ENCODE measurements at regions not wholly inside any gene's neighbourhood (a gene's known extent, or its start where the extent isn't known, plus 50 kb on each side); places are given as distances from the start of the nearest gene placed in this dataset.

DNA sequence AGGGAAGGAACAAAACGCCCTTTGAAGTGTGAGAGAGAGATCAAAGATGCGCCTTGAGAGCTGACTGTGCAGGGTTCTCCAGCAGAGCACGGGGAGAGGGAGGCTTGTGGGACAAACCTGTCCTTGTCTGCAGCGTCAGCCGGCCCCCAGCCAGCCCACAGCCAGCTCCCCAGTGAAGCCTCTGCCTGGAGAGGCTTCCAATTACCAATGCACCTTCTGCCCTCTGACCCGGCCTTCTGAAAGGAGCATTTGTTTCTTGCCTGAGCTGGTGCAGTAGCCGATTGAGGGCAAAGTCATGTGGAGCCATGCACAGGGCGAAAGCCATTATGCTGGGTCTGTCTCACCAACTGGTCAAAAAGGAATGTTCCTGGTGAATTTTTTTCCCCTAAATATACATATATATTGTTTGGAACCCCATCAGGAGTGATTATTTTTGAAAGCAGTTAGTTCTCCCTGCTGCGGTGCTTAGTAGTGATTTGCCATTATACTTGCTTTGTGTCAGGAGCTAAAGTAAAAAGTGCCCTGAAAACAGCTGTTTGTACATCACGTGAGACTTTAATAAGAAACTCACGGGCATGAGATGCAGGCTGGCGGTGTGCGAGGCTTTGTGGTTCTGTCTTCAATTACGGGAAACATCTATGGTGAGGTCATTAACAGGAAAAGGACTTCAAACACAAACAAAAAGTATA, 268.6 kb downstream of the KLF6 start:
- Histone ChIP-seq H3K4me3 (no peak overlapping the region), H3K36me3 (no peaks in the 10 kb centered on the region), H3K27ac (peak overlapping the region in 1 of 12 donors; percentile 20), H3K27me3 (no peaks in the 10 kb centered on the region), H3K4me1 (peaks cover 0 to 8% (median 0%) of the 10 kb centered on the region in 12 donors), H3K9me3 (no peaks in the 10 kb centered on the region)
- TF ChIP-seq, protein P1, sequence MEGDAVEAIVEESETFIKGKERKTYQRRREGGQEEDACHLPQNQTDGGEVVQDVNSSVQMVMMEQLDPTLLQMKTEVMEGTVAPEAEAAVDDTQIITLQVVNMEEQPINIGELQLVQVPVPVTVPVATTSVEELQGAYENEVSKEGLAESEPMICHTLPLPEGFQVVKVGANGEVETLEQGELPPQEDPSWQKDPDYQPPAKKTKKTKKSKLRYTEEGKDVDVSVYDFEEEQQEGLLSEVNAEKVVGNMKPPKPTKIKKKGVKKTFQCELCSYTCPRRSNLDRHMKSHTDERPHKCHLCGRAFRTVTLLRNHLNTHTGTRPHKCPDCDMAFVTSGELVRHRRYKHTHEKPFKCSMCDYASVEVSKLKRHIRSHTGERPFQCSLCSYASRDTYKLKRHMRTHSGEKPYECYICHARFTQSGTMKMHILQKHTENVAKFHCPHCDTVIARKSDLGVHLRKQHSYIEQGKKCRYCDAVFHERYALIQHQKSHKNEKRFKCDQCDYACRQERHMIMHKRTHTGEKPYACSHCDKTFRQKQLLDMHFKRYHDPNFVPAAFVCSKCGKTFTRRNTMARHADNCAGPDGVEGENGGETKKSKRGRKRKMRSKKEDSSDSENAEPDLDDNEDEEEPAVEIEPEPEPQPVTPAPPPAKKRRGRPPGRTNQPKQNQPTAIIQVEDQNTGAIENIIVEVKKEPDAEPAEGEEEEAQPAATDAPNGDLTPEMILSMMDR (IDR thresholded peaks at IDR 0.05): no peak
- TF ChIP-seq POLR2A (IDR thresholded peaks at IDR 0.05): no peak
- WGBS, 4 donors: 71 to 79% (median 75%) methylated on average over 12 to 14 of the region's 14 CpGs
- intact Hi-C loops (cut with DNase I): no loop called here
- no peak for ATAC-seq
- DNase-seq: no peak

DNA sequence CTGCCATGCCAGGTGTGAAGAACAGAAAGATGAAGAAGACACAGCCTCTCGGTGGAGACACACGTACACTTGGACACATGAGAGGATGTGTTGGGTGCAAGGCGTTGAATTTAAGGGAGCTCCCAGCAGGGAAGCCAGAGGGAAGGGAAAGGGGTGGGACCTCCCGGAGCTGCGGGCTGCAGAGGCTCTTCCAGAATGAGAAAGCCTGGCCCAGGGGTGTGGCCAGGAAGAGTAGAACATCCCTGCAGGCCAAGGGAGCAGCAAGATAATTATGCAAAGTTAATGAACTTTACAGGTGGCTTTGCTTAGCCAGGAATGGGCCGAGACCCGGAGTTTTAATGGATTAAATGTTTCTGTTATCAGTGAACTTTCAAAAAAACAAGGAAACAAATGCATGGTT, 270.3 kb downstream of the KLF6 start:
- Histone ChIP-seq H3K4me3 (peak overlapping the region in 2 of 12 donors; percentile 35 to 39), H3K36me3 (no peaks in the 10 kb centered on the region), H3K27ac (peak overlapping the region in 4 of 12 donors; percentile 2 to 42 (median 26)), H3K4me1 (peaks cover 0 to 8% (median 0%) of the 10 kb centered on the region in 12 donors), H3K27me3 (no peaks in the 10 kb centered on the region), H3K9me3 (peaks cover 0 to 4% (median under 1%) of the 10 kb centered on the region in 12 donors)
- 55 to 63% (median 61%) methylated on average over 7 of the region's 7 CpGs for WGBS, 4 donors
- intact Hi-C loops (cut with DNase I): loop anchor here in 1 of 10 donors (2.0 kb wide), 1 partner anchor 44 kb away; no protein-coding TSS in a partner anchor
- DNase-seq (peak in 1 of 5 donors; percentile 48), ATAC-seq (peak in 3 of 4 donors; percentile 39 to 84 (median 64))
- TF ChIP-seq, protein P1 (IDR thresholded peaks at IDR 0.05): no peak
- no peak for TF ChIP-seq POLR2A (IDR thresholded peaks at IDR 0.05)

DNA sequence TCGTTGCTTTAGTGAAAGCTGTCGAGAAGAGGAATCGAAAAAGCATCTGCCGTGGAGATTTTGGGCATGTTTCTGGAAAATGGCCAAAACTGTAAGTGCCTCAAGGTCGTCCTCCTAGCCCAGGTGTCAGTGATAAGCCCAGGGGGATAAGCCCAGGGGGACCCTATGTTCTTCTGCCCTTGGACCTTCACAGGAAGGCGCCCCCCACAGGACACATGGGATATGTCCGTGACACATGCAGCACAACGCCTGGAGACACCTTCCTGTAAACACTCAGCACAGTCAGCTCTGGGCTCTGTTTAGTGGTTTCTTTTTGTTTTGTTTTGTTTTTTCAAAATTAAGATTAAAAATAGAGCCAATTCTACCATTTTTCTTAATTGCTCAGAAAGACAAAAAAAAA, 272.7 kb downstream of the KLF6 start:
- H3K4me3 ChIP-seq: no peak overlapping the region
- 74 to 78% (median 76%) methylated on average over 8 of the region's 8 CpGs for WGBS, 4 donors
- H3K27ac ChIP-seq: no peak overlapping the region
- ATAC-seq (no peak), DNase-seq (no peak)
- H3K9me3 ChIP-seq: peaks cover 0 to 11% (median 4%) of the 10 kb centered on the region in 12 donors
- intact Hi-C loops (cut with DNase I): no loop called here
- H3K27me3 ChIP-seq: no peaks in the 10 kb centered on the region
- H3K4me1 ChIP-seq: peaks cover 0 to 8% (median 0%) of the 10 kb centered on the region in 12 donors
- TF ChIP-seq, protein P1 (IDR thresholded peaks at IDR 0.05): peak in 1 of 12 donors; percentile 8
- no peak for TF ChIP-seq POLR2A (IDR thresholded peaks at IDR 0.05)
- no peaks in the 10 kb centered on the region for H3K36me3 ChIP-seq

DNA sequence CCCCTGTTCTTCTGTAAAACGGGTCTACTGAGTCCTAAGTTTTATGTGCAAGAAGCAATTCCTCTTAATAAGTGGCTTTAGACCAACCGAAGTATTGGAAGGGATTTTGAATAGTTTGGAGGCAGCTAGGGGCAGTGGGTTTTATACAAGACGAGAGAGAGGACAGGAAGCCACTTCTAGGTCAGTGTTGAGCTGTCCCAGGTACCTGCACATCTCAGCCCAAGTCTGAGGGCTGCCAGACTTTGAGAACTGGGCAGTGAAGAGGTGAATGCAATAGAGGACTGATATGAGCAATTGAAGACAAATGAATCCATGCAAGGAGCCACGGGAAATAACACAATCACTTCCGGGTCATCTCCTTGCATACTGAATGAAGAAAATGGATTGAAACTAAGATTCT, 273.5 kb downstream of the KLF6 start:
- Histone ChIP-seq H3K9me3 (peaks cover 0 to 11% (median 4%) of the 10 kb centered on the region in 12 donors), H3K27me3 (no peaks in the 10 kb centered on the region), H3K4me3 (no peak overlapping the region), H3K27ac (no peak overlapping the region), H3K4me1 (peaks cover 0 to 8% (median 0%) of the 10 kb centered on the region in 12 donors), H3K36me3 (no peaks in the 10 kb centered on the region)
- WGBS, 4 donors: 82 to 86% (median 84%) methylated on average over 5 of the region's 5 CpGs
- DNase-seq (no peak), ATAC-seq (no peak)
- TF ChIP-seq, protein P1 (IDR thresholded peaks at IDR 0.05): no peak
- no peak for TF ChIP-seq POLR2A (IDR thresholded peaks at IDR 0.05)
- intact Hi-C loops (cut with DNase I): no loop called here

All from heart left ventricle (tissue), 16 donors.